DMS153 treated with DMSO at 0.1 percent for 48 hours (cell line): ENCODE measurements at regions not wholly inside any gene's neighbourhood (a gene's known extent, or its start where the extent isn't known, plus 50 kb on each side); places are given as distances from the start of the nearest gene placed in this dataset.
"Not testable (repeated sequence)": the region's sequence is repeated elsewhere in the genome, so short reads cannot be mapped to it uniquely, and the experiment has no call there.

ENCODE experiments used
- DNase-seq: peaks from one replicate; lab custom pipeline; 2025; ENCODE audit not compliant: unreplicated experiment; lab: John Stamatoyannopoulos, UW

DNA sequence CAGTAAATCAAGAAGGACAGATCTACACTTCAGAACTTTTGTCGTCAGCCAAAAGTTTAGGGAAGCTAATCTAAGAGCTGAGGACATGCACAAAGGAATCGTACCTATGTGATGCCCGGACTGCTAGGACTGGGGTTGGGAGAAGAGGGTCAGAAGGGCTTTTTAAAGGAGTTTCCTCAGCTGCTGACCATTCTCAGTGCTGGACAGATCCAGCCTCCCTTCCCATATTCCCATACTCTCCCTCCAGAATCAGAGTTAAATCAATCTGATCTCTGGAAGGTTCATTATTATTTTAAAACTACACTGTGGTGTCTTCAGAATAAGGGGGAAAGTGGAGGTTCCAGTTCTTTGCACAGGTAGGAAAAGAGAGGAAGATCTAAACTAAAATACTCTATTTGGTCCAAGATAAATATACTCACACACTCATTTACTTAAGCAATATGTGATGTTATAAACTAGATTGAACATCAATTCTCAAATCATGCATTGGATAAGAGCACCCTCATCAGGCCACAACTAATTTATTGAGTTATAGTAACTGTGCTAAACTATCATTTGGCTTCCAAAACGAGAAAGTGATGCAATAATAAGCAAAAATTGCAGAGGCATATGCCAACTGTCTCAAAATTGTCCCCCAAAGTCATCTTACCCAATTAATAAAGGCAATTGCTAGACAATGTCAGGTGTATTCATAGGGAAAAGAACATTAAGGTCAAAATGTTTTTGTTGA, 124.7 kb downstream of the HNRNPD start:
- DNase-seq = no peak

DNA sequence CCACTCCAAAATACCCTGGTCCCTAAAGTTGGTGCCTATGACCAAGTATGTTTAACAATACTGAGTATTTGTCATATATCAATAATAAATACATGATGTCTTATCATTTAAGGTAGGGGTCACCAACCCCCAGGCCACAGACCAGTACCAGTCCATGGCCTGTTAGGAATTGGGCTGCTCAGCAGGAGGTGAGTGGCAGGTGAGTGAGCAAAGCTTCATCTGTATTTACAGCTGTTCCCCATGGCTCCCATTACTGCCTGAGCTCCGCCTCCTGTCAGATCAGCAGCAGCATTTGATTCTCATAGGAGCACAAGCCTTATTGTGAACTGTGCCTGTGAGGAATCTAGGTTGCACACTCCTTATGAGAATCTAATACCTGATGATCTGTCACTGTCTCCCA, 126.2 kb downstream of the HNRNPD start:
- DNase-seq = no peak

DNA sequence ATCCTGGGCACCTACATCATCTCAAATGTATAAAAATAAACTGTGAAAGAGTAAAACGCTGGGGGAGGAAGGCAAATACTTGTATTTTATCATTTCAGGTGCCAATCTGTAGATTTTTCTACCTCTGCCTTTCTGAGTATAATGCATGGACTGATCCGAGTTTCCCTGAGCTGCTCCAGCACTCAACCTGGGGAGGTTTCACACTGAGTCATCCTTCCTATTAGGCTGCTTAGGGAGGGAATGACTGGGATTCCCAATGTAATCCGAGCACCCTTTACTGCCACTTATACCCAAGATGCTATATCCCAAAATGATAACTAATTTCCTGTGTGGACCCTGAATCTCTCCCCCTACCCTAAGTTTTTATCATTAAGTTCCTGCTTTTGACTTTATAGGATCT, 126.6 kb downstream of the HNRNPD start:
- DNase-seq = no peak

- DNase-seq = no peak
These were observed 132.3 kb downstream of the HNRNPD start for GRCh38 chr4:82241534-82241933.

- no peak for DNase-seq
These were observed 133.4 kb downstream of the HNRNPD start for GRCh38 chr4:82240410-82240809.

- DNase-seq = not testable (repeated sequence)
These were observed 136.6 kb downstream of the HNRNPD start for GRCh38 chr4:82237142-82237541.

GRCh38 chr4:82235346-82235745, 138.4 kb downstream of the HNRNPD start:
- no peak for DNase-seq

- no peak for DNase-seq
These were observed 140.9 kb downstream of the HNRNPD start for GRCh38 chr4:82232891-82233290.

DNA sequence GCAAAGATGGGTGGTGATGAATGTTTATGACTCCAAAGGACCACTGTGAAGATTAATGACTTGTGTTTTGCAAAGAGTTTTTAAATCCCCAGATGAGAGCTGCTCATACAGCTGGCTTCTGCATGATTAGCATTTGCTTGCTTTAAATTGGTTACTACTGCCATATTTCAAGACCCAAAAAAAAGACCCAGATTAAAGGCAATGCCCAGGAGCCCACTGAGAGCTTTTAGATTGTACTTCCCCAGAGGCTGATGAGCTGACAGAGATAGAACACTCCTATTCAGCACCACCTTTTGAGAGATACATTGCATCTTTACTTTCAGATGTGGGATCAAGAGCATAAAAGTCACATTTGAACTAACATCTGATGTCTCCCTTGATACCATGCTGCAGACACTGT, 142.0 kb downstream of the HNRNPD start:
- no peak for DNase-seq

DNA sequence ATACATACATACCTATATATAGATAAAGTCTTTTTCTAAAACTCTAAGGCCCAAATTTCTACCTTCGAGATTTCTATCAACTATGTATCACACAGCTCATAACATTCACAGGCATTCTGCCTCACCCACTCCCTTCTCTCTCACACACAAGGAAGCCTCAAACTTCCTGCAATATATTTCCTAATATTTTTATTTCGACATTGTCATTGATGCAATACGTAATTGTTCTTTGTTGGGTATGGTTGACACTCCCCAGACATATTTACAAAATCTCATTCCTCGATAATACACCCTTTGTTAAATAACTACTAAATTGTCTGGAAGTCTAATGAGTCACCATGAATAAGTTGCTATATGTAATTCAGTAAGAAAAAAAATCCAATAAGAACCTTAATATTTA, 143.5 kb downstream of the HNRNPD start:
- no peak for DNase-seq

- no peak for DNase-seq
These were observed 148.8 kb downstream of the HNRNPD start for GRCh38 chr4:82225030-82225429.

DNA sequence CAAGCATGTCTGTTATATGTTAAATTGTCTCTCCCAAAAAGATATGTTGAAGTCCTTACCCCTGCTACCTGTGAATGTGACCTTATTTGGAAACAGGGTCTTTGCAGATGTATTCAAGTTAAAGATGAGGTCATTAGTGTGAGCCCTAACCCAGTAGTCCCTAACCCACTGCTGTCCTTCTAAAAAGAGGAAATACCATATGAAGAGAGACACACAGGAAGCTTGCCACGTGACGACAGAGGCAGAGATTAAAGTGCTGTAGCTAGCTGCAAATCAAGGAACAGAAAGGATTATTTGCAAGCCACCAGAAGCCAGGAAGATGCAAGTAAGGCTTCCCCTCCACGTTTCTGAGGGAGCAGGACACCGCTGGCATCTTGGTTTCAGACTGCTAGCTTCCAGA, 150.1 kb downstream of the HNRNPD start:
- DNase-seq = no peak

- no peak for DNase-seq
These were observed 154.4 kb downstream of the HNRNPD start for GRCh38 chr4:82219346-82219745.

DNA sequence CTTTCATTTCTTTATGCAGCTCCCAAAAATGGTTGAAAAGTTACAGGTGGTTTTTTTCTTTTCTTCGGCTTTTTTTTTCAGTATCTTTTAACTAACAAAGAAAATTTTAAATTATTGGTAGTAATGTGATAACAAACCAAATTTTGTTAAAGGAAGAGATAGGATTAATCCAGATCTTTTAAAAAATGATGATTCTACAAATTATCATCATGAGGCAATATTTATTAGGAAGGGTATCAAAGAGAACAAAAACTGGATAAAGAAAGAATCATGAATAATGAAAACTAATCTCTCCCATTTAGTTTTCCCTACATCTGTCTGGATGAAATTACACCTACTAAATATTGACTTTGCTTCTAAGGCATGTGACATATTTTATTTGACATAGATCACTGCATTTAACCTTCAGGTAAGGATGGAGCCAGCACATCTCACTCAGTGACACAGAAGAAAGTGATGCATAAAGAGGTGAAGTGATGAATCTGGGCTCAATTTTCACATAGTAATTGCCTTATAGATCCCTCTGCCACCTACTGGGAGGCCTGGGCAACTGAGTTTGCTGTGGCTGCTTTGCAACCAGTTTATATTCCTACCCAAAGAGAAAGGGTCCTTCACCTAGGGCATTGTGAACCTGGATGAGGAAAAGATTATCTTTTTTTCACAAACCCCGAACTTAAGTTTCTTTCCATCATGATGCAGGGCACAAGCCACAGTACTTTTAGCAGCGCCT, 155.6 kb downstream of the HNRNPD start:
- peak; percentile 6 for DNase-seq

- DNase-seq = no peak
These were observed 157.6 kb downstream of the HNRNPD start for GRCh38 chr4:82216219-82216618.

DNA sequence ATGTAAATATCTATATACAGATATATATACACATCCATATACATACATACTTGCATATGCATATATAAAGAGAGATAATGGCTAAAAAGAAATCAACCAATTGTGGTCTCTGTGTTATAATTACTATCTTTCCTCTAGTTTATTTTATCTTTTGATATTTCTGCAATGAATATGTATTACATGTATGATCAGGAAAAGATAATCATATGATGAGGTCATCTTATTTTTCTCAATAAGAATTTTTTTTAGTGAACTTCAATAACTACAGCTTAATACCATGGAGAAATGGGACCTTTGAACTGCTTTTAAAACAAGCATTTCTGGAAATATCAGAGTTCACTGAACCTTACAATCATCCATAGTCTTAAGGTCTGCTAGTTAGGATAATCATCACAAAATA, 158.0 kb downstream of the HNRNPD start:
- DNase-seq = no peak

DNA sequence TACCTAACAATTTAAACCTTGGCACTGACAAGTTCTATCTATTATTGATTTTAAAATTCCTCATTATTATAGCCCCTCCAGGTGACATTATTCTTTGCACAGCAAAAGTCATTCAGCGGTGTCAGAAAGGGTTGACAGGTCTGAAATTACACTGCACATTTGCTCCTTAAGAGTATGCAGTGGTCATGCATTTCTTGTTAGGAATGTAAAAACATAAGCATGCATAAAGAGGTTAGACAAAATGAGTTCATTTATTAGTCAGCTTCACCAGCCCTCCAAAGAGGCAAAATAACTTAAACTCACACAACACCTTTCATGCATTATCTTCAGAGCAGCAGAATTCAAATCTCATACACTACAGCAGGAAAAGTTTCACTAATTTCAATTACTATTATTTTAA, 158.8 kb downstream of the HNRNPD start:
- no peak for DNase-seq

- no peak for DNase-seq
These were observed 160.0 kb downstream of the HNRNPD start for GRCh38 chr4:82213485-82214417.

DNA sequence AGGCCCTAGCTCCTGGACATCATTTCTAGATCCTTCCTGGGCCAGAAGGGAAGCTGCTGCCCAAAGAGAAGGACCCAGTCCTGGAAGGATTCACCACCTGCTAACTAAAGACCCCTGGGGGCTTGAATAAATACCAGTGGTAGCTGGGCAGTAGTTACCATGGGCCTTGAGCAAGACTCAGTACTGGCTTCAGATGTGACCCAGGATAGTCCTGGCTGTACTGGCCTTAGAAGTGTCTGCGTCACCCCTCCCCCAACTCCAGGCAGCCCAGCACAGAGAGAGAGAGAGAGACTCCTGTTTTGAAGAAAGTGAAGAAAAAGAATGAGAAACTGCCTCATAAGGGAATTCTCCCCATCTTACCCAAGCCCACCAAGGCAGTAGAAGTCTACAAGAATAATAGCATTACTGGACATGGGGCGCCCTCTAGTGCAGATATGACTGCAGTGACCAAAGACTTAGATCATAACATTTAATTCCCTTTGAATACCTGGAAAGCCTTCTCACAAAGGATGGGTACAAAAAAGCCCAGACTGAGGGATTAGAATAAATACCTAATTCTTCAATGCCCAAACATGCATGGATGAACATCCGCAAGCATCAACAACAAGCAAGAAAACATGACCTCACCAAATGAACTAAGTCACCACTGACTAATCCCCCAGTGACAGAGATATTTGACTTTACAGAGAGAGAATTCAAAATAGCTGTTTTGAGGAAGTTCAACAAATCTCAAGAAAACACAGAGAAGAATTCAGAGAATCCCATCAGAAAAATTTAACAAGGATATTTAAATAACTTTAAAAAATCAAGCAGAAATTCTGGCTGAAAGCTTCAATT, 171.8 kb downstream of the HNRNPD start:
- peak; percentile 30 for DNase-seq

- DNase-seq = peak; percentile 70
These were observed 172.5 kb downstream of the HNRNPD start for GRCh38 chr4:82201303-82201702.

DNA sequence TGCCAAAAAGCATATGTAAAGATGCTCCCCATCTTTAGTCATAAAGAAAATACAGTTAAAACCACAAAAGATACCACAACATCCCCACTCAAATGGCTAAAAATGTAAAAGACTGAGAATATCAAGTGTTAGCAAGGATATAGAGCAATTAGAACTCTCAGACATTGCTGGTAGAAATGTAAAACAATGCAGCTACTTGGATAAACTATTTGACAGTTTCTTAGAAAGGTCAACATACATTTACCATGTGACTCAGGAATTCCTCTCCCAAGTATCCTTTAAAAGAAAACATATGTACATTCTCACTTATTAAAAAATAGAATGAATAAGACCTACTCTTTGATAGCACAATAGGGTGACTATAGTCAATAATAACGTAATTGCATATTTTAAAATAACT, 173.7 kb downstream of the HNRNPD start:
- DNase-seq = no peak
